ENCODE measurements at regions not wholly inside any gene's neighbourhood (a gene's known extent, or its start where the extent isn't known, plus 50 kb on each side); places are given as distances from the start of the nearest gene placed in this dataset.

DNA sequence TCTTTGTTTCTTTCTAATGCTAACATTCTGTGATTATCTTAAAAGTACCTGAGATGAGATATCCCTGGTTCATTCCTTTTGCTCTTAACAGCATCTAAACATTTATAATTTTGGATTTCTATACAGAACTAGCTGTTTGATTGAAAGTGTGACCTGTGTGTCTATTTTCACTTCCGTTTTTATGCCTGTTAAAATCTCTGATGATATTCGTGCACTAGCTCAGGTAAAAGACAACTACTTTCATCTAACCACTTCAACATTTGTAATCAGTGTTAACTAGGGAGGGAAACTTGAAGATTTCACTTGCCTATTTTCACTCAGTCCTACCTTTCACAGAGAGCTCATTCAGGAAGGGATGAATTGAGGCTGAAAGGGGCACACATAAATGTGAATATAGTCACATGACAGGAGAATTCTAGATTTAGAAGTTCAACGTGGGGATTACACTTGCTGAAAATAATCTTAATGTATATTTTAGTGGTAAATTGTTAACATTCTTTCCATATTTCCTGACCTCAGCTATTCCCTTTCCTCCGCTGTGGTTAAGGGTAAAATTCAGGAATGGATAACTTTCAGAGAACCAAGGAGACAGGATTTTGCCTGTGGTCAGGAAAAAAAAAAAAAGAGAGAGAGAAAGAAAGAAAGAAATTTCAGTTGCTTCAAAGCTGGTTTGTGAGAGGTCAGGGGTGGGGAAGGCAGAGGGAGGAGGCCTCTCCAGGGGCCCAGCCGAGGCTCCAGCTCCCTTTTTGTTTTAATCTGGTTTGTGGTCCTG, 159.8 kb upstream of the TSC22D2 start:
- no peak for DNase-seq (ENCODE audit: low spot score in 2 of 2)
- no peak for TF ChIP-seq POLR2A (IDR thresholded peaks at IDR 0.05)
- TF ChIP-seq, protein P1, sequence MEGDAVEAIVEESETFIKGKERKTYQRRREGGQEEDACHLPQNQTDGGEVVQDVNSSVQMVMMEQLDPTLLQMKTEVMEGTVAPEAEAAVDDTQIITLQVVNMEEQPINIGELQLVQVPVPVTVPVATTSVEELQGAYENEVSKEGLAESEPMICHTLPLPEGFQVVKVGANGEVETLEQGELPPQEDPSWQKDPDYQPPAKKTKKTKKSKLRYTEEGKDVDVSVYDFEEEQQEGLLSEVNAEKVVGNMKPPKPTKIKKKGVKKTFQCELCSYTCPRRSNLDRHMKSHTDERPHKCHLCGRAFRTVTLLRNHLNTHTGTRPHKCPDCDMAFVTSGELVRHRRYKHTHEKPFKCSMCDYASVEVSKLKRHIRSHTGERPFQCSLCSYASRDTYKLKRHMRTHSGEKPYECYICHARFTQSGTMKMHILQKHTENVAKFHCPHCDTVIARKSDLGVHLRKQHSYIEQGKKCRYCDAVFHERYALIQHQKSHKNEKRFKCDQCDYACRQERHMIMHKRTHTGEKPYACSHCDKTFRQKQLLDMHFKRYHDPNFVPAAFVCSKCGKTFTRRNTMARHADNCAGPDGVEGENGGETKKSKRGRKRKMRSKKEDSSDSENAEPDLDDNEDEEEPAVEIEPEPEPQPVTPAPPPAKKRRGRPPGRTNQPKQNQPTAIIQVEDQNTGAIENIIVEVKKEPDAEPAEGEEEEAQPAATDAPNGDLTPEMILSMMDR (IDR thresholded peaks at IDR 0.05) = no peak
- no peak for TF ChIP-seq POLR2AphosphoS5 (IDR thresholded peaks at IDR 0.05)
- Histone ChIP-seq H3K27me3 (no peaks in the 10 kb centered on the region), H3K4me3 (no peak overlapping the region), H3K27ac (no peak overlapping the region), H3K9me3 (no peaks in the 10 kb centered on the region), H3K4me1 (no peaks in the 10 kb centered on the region), H3K36me3 (no peaks in the 10 kb centered on the region)
- intact Hi-C loops (cut with DNase I; ENCODE audit: low total_unique reads) = no loop called here

DNA sequence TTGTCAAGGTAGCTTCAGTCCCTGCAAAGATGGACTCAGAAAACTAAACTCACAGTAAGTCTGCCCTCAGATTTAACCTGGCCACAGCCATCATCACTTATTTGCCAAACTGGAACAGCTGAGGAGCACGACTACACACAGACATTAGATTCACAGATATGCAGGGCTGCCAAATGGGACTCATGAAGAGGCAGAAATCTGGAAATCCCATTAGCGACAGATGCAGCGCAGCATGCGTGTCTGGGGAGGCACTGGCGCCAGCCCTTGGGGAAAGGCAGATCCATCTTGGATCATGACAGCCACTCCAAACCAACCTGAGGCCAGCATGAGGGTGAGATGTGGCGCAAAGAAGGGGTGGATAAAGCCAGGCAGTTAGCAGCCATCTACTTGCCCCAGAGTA, 160.7 kb upstream of the TSC22D2 start:
- Histone ChIP-seq H3K4me1 (no peaks in the 10 kb centered on the region), H3K36me3 (no peaks in the 10 kb centered on the region), H3K4me3 (no peak overlapping the region), H3K27me3 (no peaks in the 10 kb centered on the region), H3K9me3 (no peaks in the 10 kb centered on the region), H3K27ac (no peak overlapping the region)
- intact Hi-C loops (cut with DNase I; ENCODE audit: low total_unique reads) = no loop called here
- DNase-seq (ENCODE audit: low spot score in 2 of 2) = no peak
- no peak for TF ChIP-seq POLR2A (IDR thresholded peaks at IDR 0.05)
- TF ChIP-seq, protein P1 (IDR thresholded peaks at IDR 0.05) = no peak
- TF ChIP-seq POLR2AphosphoS5 (IDR thresholded peaks at IDR 0.05) = no peak

DNA sequence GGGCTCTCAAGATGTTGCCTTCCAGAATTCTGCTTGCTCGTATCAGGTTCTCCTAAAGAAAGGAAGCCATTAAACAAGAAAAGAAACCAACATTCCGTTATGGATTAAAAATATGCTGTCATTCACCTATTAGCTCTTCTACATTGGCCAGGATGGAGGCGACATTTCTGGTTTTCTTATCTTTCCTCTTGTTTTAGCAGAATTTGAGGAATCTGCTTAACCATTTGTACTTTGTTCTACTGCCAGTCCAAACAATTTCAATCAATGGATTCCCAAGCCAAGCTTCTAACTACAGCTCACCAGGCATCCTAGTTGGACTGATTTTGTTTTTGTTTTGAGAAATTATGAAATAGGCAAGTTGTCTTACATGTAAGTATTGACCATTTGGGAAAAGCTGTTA, 164.6 kb upstream of the TSC22D2 start:
- H3K27ac ChIP-seq = no peak overlapping the region
- H3K9me3 ChIP-seq = no peaks in the 10 kb centered on the region
- intact Hi-C loops (cut with DNase I; ENCODE audit: low total_unique reads) = no loop called here
- DNase-seq (ENCODE audit: low spot score in 2 of 2) = no peak
- H3K27me3 ChIP-seq = no peaks in the 10 kb centered on the region
- H3K4me1 ChIP-seq = no peaks in the 10 kb centered on the region
- TF ChIP-seq POLR2AphosphoS5 (IDR thresholded peaks at IDR 0.05) = no peak
- TF ChIP-seq, protein P1 (IDR thresholded peaks at IDR 0.05) = no peak
- no peak for TF ChIP-seq POLR2A (IDR thresholded peaks at IDR 0.05)
- H3K36me3 ChIP-seq = no peaks in the 10 kb centered on the region
- no peak overlapping the region for H3K4me3 ChIP-seq

DNA sequence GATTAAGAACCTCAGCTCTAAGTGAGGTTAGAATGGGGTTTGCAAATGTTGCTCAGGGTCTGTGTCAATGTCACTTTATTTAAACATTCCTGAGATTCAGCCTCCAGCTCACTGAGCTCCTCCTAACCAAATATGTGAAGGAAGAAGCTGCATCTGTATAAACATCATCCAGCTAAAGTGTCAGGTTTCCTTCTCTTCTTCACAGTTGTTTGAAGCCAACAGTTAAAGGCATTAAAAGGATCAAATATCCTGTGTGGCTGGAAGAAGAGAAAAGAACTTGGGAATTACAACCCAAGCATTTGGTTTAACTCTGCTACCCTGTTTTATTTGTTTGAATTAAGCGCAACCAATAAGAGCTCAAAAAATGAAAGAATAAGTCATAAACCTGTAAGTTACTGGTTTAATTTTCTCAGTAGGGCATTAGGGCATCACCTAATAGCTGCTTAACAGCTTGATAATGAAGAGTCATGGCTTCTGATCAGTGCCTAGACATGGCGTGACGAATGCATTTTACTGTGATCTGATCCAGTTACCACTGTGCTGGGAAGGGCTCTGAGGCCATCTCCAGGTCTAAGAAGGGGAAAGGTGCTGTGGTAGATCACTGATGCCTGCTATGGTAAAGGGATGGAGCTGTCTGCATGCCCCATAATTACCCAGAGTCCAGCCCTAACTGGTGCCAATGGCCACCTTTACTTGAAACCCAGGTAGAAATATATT, 165.7 kb upstream of the TSC22D2 start:
- H3K27me3 ChIP-seq = no peaks in the 10 kb centered on the region
- TF ChIP-seq POLR2A (IDR thresholded peaks at IDR 0.05) (no peak), POLR2AphosphoS5 (IDR thresholded peaks at IDR 0.05) (no peak)
- TF ChIP-seq, protein P1 (IDR thresholded peaks at IDR 0.05) = no peak
- H3K9me3 ChIP-seq = no peaks in the 10 kb centered on the region
- intact Hi-C loops (cut with DNase I; ENCODE audit: low total_unique reads) = no loop called here
- H3K4me1 ChIP-seq = peaks cover 0 to 5% of the 10 kb centered on the region in 2 donors
- H3K4me3 ChIP-seq = no peak overlapping the region
- H3K27ac ChIP-seq = no peak overlapping the region
- H3K36me3 ChIP-seq = no peaks in the 10 kb centered on the region
- no peak for DNase-seq (ENCODE audit: low spot score in 2 of 2)

DNA sequence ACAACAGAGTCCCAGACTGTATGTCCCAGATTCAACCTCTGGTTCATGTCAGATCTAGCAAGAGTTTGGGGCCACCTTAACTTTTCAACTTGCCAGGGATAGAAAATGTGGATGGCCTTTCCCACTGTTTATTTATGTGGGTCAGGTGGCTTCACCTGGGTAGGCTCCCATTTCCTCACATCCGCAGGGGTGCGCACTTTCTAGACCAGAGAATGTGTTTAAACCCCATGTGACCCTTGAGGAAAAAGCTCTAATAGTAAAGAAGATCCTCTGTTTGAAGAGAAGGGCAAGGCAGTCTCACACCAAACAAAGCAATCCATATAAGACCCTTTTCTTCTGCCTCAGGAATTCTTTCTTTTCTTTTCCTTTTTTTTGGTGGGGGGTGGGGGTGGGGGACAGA, 167.2 kb upstream of the TSC22D2 start:
- DNase-seq (ENCODE audit: low spot score in 2 of 2) = no peak
- TF ChIP-seq, protein P1 (IDR thresholded peaks at IDR 0.05) = no peak
- TF ChIP-seq POLR2A (IDR thresholded peaks at IDR 0.05) (no peak), POLR2AphosphoS5 (IDR thresholded peaks at IDR 0.05) (no peak)
- intact Hi-C loops (cut with DNase I; ENCODE audit: low total_unique reads) = no loop called here
- no peaks in the 10 kb centered on the region for H3K36me3 ChIP-seq
- no peak overlapping the region for H3K4me3 ChIP-seq
- H3K27me3 ChIP-seq = no peaks in the 10 kb centered on the region
- H3K27ac ChIP-seq = no peak overlapping the region
- peaks cover 0 to 5% of the 10 kb centered on the region in 2 donors for H3K4me1 ChIP-seq
- no peaks in the 10 kb centered on the region for H3K9me3 ChIP-seq
